ENCODE measurements at regions not wholly inside any gene's neighbourhood (a gene's known extent, or its start where the extent isn't known, plus 50 kb on each side); places are given as distances from the start of the nearest gene placed in this dataset.

DNA sequence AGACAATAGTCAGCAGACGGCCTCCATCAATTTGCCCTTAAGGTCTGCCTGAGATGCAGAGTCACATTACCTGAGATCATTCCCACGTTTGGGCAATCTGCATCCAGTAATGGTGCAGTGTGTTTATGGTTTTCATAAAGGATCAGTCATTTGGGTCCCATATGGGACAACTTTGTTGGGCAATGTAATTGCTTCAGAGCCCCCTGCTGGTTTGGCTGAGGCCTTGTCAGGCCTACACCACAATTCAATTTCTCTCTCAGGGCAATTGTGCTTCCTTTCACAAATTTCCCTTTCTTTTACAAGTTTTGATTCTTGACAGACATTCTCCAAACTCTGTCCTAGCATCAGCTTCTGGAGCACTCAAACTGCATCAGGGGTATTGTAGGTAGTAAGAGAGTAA is 191.2 kb upstream of the SSTR1 start:
- no peak overlapping the region for H3K4me3 ChIP-seq (ENCODE audit: low read depth, low read length, poor library complexity, severe bottlenecking)
- H3K36me3 ChIP-seq (ENCODE audit: insufficient read depth, low read length): peaks cover 8% of the 10 kb centered on the region
- DNase-seq (ENCODE audit: low spot score): peak; percentile 28
- H2AFZ ChIP-seq (ENCODE audit: low read length): peak overlapping the region; percentile 6; the same call in 1 of the 2 replicates
- no peak overlapping the region for H3K27ac ChIP-seq (ENCODE audit: low read depth, low read length, poor library complexity, severe bottlenecking)
- no peaks in the 10 kb centered on the region for H3K9me2 ChIP-seq (ENCODE audit: insufficient read depth, low read length)
- BruUV-seq (replicated peaks): no TSS peak
- CTCF ChIA-PET (ENCODE audit: unreplicated experiment): no interaction called here
- no peak overlapping the region for H3K4me2 ChIP-seq (ENCODE audit: low read length)
- no peaks in the 10 kb centered on the region for H3K79me2 ChIP-seq (ENCODE audit: insufficient read depth, low read depth, low read length)
- POLR2A ChIA-PET: interaction anchor here (0.9 to 2.7 kb wide), 4 partner anchors 10 to 66 kb away, joined by 3 to 9 read pairs (median 4); no protein-coding TSS in a partner anchor
- TF ChIP-seq, protein P1, sequence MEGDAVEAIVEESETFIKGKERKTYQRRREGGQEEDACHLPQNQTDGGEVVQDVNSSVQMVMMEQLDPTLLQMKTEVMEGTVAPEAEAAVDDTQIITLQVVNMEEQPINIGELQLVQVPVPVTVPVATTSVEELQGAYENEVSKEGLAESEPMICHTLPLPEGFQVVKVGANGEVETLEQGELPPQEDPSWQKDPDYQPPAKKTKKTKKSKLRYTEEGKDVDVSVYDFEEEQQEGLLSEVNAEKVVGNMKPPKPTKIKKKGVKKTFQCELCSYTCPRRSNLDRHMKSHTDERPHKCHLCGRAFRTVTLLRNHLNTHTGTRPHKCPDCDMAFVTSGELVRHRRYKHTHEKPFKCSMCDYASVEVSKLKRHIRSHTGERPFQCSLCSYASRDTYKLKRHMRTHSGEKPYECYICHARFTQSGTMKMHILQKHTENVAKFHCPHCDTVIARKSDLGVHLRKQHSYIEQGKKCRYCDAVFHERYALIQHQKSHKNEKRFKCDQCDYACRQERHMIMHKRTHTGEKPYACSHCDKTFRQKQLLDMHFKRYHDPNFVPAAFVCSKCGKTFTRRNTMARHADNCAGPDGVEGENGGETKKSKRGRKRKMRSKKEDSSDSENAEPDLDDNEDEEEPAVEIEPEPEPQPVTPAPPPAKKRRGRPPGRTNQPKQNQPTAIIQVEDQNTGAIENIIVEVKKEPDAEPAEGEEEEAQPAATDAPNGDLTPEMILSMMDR (conservative IDR thresholded peaks at IDR 0.05; ENCODE audit: low read length): peak; percentile 70
- no peak for TF ChIP-seq EZH2phosphoT487 (IDR thresholded peaks at IDR 0.05; ENCODE audit: borderline replicate concordance, low read depth, low read length)
- H3K9me3 ChIP-seq (ENCODE audit: low read length): peaks cover 28% of the 10 kb centered on the region
- intact Hi-C loops (cut with micrococcal nuclease; ENCODE audit: unreplicated experiment): no loop called here
- no peaks in the 10 kb centered on the region for H4K20me1 ChIP-seq (ENCODE audit: insufficient read depth, low read length)
- no peaks in the 10 kb centered on the region for H3K4me1 ChIP-seq (ENCODE audit: insufficient read depth, low read length, poor library complexity, severe bottlenecking)

DNA sequence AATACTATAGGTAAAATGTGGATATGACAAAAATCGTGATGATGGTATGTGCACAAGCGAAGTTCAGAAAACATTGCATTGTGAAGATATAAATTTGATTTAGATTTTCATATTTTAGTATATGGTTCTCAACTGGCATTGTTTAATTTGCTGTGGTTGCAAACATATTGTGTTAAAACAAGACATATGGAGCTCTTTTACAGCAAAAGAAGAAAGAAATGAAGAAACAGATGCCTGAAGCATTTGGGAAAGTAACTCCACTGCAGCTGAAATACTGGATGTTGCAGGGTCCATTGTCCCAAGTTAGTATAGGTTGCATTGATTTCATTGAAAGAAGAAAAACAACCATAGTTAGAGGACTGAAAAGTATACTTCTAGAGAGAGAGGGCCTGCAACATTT is 185.8 kb upstream of the SSTR1 start:
- ChIA-PET POLR2A (interaction anchor here (0.9 to 2.1 kb wide), 3 partner anchors 9 to 103 kb away, joined by 3 to 6 read pairs (median 3); no protein-coding TSS in a partner anchor), CTCF (ENCODE audit: unreplicated experiment) (no interaction called here)
- DNase-seq (ENCODE audit: low spot score): no peak
- intact Hi-C loops (cut with micrococcal nuclease; ENCODE audit: unreplicated experiment): no loop called here
- no peak for TF ChIP-seq EZH2phosphoT487 (IDR thresholded peaks at IDR 0.05; ENCODE audit: borderline replicate concordance, low read depth, low read length)
- TF ChIP-seq, protein P1 (conservative IDR thresholded peaks at IDR 0.05; ENCODE audit: low read length): no peak
- no peak overlapping the region for H3K4me3 ChIP-seq (ENCODE audit: low read depth, low read length, poor library complexity, severe bottlenecking)
- H3K4me1 ChIP-seq (ENCODE audit: insufficient read depth, low read length, poor library complexity, severe bottlenecking): no peaks in the 10 kb centered on the region
- H3K9me3 ChIP-seq (ENCODE audit: low read length): peaks cover 30% of the 10 kb centered on the region; the same call in 1 of the 2 replicates
- H3K9me2 ChIP-seq (ENCODE audit: insufficient read depth, low read length): no peaks in the 10 kb centered on the region
- H3K79me2 ChIP-seq (ENCODE audit: insufficient read depth, low read depth, low read length): no peaks in the 10 kb centered on the region
- no TSS peak for BruUV-seq (replicated peaks)
- H3K4me2 ChIP-seq (ENCODE audit: low read length): no peak overlapping the region
- H2AFZ ChIP-seq (ENCODE audit: low read length): no peak overlapping the region; the same call in 1 of the 2 replicates
- H4K20me1 ChIP-seq (ENCODE audit: insufficient read depth, low read length): no peaks in the 10 kb centered on the region
- H3K36me3 ChIP-seq (ENCODE audit: insufficient read depth, low read length): no peaks in the 10 kb centered on the region; the same call in 1 of the 2 replicates
- H3K27ac ChIP-seq (ENCODE audit: low read depth, low read length, poor library complexity, severe bottlenecking): no peak overlapping the region

DNA sequence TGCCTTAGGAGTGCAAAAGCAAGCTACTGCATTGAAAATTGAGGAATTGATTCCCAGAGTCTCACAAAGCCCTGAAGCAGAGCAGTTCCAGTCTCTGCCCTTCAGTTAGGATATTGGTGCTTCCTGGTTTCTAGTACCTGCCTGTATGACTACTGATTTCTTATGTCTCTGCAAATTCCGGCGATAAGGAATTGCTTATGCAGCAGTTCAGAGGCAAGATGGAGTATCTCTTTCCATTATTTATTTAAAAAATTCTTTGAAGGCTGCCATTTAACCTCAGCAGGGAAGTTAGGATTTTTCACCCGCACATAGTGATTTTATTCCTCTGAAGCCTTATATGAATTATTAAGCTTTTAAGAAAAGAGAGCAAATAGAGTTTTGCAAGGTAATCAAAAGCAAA is 184.9 kb upstream of the SSTR1 start:
- H3K9me3 ChIP-seq (ENCODE audit: low read length): peaks cover 30% of the 10 kb centered on the region; the same call in 1 of the 2 replicates
- H3K4me2 ChIP-seq (ENCODE audit: low read length): no peak overlapping the region
- TF ChIP-seq EZH2phosphoT487 (IDR thresholded peaks at IDR 0.05; ENCODE audit: borderline replicate concordance, low read depth, low read length): no peak
- TF ChIP-seq, protein P1 (conservative IDR thresholded peaks at IDR 0.05; ENCODE audit: low read length): no peak
- no peak for DNase-seq (ENCODE audit: low spot score)
- H3K4me3 ChIP-seq (ENCODE audit: low read depth, low read length, poor library complexity, severe bottlenecking): no peak overlapping the region
- intact Hi-C loops (cut with micrococcal nuclease; ENCODE audit: unreplicated experiment): no loop called here
- no peaks in the 10 kb centered on the region for H3K4me1 ChIP-seq (ENCODE audit: insufficient read depth, low read length, poor library complexity, severe bottlenecking)
- CTCF ChIA-PET (ENCODE audit: unreplicated experiment): no interaction called here
- H3K36me3 ChIP-seq (ENCODE audit: insufficient read depth, low read length): no peaks in the 10 kb centered on the region; the same call in 1 of the 2 replicates
- no peaks in the 10 kb centered on the region for H3K79me2 ChIP-seq (ENCODE audit: insufficient read depth, low read depth, low read length)
- H3K27ac ChIP-seq (ENCODE audit: low read depth, low read length, poor library complexity, severe bottlenecking): no peak overlapping the region
- no peaks in the 10 kb centered on the region for H3K9me2 ChIP-seq (ENCODE audit: insufficient read depth, low read length)
- no TSS peak for BruUV-seq (replicated peaks)
- peak overlapping the region; percentile 44; the same call in 1 of the 2 replicates for H2AFZ ChIP-seq (ENCODE audit: low read length)
- no peaks in the 10 kb centered on the region for H4K20me1 ChIP-seq (ENCODE audit: insufficient read depth, low read length)
- POLR2A ChIA-PET: interaction anchor here (0.8 to 2.1 kb wide), 4 partner anchors 8 to 50 kb away, joined by 3 to 6 read pairs (median 4); no protein-coding TSS in a partner anchor
